DMS53 (cell line): ENCODE measurements at regions not wholly inside any gene's neighbourhood (a gene's known extent, or its start where the extent isn't known, plus 50 kb on each side); places are given as distances from the start of the nearest gene placed in this dataset.

Source experiments
- DNase-seq: peaks from one replicate; lab custom pipeline; 2025; lab: John Stamatoyannopoulos, UW

DNA sequence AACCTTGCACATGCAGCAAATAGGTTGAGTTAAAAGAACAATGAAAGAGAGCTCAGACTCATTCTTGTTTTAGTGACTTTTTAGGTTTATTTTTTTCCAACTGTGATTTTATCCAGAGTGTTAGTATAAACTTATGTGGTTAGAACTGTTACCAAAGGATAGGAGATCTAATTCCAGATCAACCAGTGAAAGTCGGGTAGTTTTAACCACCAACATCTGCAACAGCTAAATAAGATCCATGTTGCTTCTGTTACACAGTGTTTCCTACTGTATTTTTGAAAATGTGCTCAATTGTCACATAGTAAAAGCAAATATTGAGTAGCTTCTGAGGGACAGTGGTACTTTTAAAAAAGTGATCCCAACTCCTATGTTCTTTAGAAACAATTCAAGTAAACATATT is 53.9 kb upstream of the ARGLU1 start:
- DNase-seq: no peak

DNA sequence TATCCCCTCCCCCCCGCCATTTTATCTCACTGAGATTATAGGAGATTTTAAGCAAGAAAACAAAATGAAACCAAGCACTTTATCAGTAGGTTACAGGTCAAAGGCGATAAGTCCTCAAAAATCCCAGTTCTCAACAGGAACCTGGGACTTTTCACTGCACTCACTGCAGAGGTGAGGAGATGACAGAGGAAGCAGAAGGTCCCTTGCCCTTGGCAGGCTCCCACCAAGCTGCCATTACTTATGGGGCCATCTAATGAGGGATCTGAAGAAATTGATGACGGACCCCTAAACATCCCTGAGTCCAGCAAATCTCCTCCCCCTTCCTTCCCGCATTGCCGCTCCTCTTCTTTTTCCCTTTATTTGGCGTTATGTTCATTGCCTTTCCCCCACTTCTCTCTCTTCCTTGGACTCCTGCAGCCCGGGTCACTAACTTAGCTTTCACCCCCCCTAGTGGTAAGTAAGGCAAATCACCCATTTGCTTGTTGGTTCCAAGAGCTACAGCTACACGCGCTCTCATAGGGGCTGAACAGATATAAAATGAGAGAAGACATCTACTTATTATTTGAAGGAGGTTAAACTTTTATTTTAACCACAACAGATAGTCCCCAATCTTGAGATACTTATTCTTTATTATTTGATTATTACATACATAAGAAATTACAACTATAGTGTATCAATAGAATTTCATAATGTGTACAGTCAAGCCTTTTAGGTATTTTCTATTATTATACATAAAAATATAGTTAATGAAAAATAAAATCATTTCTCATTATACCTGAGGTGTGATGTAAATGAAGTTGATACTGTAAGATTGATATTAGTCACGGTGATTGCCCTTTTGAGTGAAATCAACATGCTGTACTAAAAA is 52.0 kb upstream of the ARGLU1 start:
- DNase-seq: peak; percentile 63
